CD4-positive, alpha-beta T cell (primary cell): ENCODE measurements at regions not wholly inside any gene's neighbourhood (a gene's known extent, or its start where the extent isn't known, plus 50 kb on each side); places are given as distances from the start of the nearest gene placed in this dataset.

Experiments used
- ATAC-seq: fragments of 200-7000 bp; cut with Tn5 transposase; one replicate; pipeline ENCODE4 v1.10.0; 2022; ENCODE audit warnings: mild to moderate bottlenecking; ENCODE audit not compliant: poor library complexity
- CTCF ChIA-PET: fragments of 350-600 bp; sonication (Branson Sonifier 250); formaldehyde crosslinking; loops from one replicate; lab custom pipeline; 2021; ENCODE audit warnings: antibody characterized with exemption, inconsistent platforms; lab: Charles Lee
- POLR2A ChIA-PET: fragments of 350-600 bp; sonication (Branson Sonifier 250); formaldehyde crosslinking; loops from one replicate; lab custom pipeline; 2021; ENCODE audit warnings: antibody characterized with exemption, inconsistent platforms; lab: Charles Lee
- DNase-seq, 14 experiments: peaks; one replicate each; pipeline ENCODE4 v3.0.0-alpha.2; 2013 to 2020; ENCODE audit warnings: mixed read lengths in 2 of 14
- H3K27ac ChIP-seq, 2 donors: one replicate each; pipeline versions ENCODE4 v1.5.1 to v1.7.0; 2013; ENCODE audit warnings: low read length in 2 of 2, low read depth in 1 of 2, mild to moderate bottlenecking in 1 of 2
- H3K27me3 ChIP-seq, 2 experiments: 1 replicate in 1 of 2; 2 replicates in 1 of 2; pipeline versions ENCODE4 v1.6.1 to v1.7.0; 2013; ENCODE audit warnings: low read length in 2 of 2, control low read depth in 1 of 2, mild to moderate bottlenecking in 1 of 2, moderate library complexity in 1 of 2; ENCODE audit not compliant: insufficient read depth in 2 of 2, control insufficient read depth in 1 of 2
- H3K36me3 ChIP-seq: one replicate; pipeline ENCODE4 v1.6.1; 2013; ENCODE audit warnings: low read length, control low read depth; ENCODE audit not compliant: insufficient read depth
- H3K4me1 ChIP-seq: one replicate; pipeline ENCODE4 v1.6.1; 2013; ENCODE audit warnings: low read length, control low read depth; ENCODE audit not compliant: insufficient read depth
- H3K4me3 ChIP-seq: one replicate; pipeline ENCODE4 v1.5.1; 2013; ENCODE audit warnings: mild to moderate bottlenecking, low read length, moderate library complexity
- H3K9me3 ChIP-seq, 2 experiments: 1 replicate in 1 of 2; 2 replicates in 1 of 2; pipeline versions ENCODE4 v1.6.1 to v1.7.0; 2013; ENCODE audit warnings: low read length in 2 of 2, mild to moderate bottlenecking in 2 of 2, control low read depth in 1 of 2, moderate library complexity in 1 of 2; ENCODE audit not compliant: control insufficient read depth in 1 of 2, insufficient read depth in 1 of 2
- H3K27ac Mint-ChIP-seq: one replicate; pipeline ENCODE4 v1.8.0; 2020; ENCODE audit warnings: mixed read lengths
- H3K27me3 Mint-ChIP-seq: one replicate; pipeline ENCODE4 v1.8.0; 2021; ENCODE audit warnings: mixed read lengths
- H3K36me3 Mint-ChIP-seq: one replicate; pipeline ENCODE4 v1.8.0; 2021; ENCODE audit warnings: low read depth, mixed read lengths
- H3K4me1 Mint-ChIP-seq: one replicate; pipeline ENCODE4 v1.8.0; 2021; ENCODE audit warnings: low read depth, mixed read lengths
- H3K4me3 Mint-ChIP-seq: one replicate; pipeline ENCODE4 v1.8.0; 2020; ENCODE audit warnings: mild to moderate bottlenecking, mixed read lengths
- H3K9me3 Mint-ChIP-seq: one replicate; pipeline ENCODE4 v1.8.0; 2020; ENCODE audit warnings: mixed read lengths
- intact Hi-C, 2 experiments: fragments of 100-400 bp; cut with DNase I in 1 of 2; cut with micrococcal nuclease in 1 of 2; formaldehyde crosslinking; loops; one replicate each; pipeline versions ENCODE4 v1.15.1 to v1.9.0; 2023 to 2025; cut with DNase I, micrococcal nuclease
- TF ChIP-seq, protein P1 (sequence below): fragments of 200-600 bp; IDR thresholded peaks from one replicate; pipeline ENCODE4 v1.8.0; 2022; ENCODE audit warnings: antibody characterized with exemption, mild to moderate bottlenecking

DNA sequence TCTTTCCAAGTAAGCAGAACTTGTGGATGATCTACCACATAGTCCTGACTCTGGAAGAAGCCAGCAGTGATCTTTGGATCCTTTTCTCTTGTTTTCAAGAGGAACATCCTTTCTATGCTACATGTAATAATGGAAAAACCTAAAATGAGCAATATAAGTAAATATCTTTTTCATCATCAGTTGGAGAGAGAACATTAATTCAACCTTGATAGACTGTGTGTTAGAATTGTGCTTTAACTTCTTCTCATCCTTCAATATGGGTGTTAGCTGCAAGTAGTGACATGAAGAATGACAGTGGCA lies 65.6 kb upstream of the IFNGR1 start:
- no peak overlapping the region for H3K27ac Mint-ChIP-seq
- no peaks in the 10 kb centered on the region for H3K9me3 ChIP-seq
- no peaks in the 10 kb centered on the region for H3K36me3 Mint-ChIP-seq
- H3K4me1 Mint-ChIP-seq: no peaks in the 10 kb centered on the region
- H3K27me3 ChIP-seq: no peaks in the 10 kb centered on the region
- H3K27ac ChIP-seq: no peak overlapping the region
- TF ChIP-seq, protein P1, sequence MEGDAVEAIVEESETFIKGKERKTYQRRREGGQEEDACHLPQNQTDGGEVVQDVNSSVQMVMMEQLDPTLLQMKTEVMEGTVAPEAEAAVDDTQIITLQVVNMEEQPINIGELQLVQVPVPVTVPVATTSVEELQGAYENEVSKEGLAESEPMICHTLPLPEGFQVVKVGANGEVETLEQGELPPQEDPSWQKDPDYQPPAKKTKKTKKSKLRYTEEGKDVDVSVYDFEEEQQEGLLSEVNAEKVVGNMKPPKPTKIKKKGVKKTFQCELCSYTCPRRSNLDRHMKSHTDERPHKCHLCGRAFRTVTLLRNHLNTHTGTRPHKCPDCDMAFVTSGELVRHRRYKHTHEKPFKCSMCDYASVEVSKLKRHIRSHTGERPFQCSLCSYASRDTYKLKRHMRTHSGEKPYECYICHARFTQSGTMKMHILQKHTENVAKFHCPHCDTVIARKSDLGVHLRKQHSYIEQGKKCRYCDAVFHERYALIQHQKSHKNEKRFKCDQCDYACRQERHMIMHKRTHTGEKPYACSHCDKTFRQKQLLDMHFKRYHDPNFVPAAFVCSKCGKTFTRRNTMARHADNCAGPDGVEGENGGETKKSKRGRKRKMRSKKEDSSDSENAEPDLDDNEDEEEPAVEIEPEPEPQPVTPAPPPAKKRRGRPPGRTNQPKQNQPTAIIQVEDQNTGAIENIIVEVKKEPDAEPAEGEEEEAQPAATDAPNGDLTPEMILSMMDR: no peak
- H3K9me3 Mint-ChIP-seq: peaks cover 2% of the 10 kb centered on the region
- H3K4me1 ChIP-seq: no peaks in the 10 kb centered on the region
- no peaks in the 10 kb centered on the region for H3K36me3 ChIP-seq
- no peak for ATAC-seq
- no peak overlapping the region for H3K4me3 ChIP-seq
- ChIA-PET CTCF (no interaction called here), POLR2A (no interaction called here)
- H3K27me3 Mint-ChIP-seq: peaks cover 25% of the 10 kb centered on the region
- no peak for DNase-seq
- H3K4me3 Mint-ChIP-seq: no peak overlapping the region
- intact Hi-C loops: no loop called here

DNA sequence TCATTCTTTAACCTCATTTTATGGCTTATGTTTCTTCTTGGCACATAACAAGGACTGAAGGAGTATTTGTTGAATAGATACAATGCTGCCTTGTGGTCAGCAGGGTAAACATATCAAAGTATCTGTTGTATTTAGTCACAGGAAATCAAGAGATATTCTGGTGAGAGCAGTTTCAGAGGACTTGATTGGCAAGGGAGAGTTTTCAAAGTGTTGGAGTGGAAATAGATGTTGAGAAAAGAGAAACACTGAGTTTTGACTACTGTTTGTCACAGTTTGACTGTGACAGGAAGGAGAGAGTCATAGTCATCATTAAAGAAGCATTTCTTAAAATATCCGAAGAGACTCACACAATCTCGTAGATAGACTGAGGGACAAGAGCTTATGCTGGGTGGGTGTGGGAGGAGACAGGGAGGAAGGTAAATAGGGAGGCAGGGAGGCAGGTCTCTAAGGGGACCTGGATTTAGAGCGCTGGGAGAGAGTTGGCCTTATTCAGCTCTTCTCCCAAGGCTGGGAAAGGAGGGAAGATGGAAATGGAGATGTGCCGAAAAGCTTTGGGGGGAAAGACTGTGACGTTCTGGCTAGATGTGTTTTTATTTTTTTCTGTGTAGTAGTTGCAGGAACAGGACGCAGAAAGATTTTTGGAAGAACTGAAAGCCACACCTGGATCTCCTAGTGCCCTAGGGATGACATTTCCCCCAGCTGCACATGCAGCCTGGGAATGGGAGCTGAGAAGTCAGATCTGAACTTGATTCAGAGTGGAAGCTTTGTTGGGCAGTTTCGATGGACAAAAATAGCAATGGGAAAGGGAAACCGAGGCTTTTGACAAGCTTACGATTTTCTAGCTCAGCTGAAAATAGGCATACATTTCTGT lies 65.0 kb upstream of the IFNGR1 start:
- POLR2A ChIA-PET: no interaction called here
- intact Hi-C loops: no loop called here
- TF ChIP-seq, protein P1: no peak
- Mint-ChIP-seq H3K36me3 (no peaks in the 10 kb centered on the region), H3K27ac (no peak overlapping the region), H3K27me3 (peaks cover 25% of the 10 kb centered on the region), H3K9me3 (peaks cover 2% of the 10 kb centered on the region), H3K4me3 (no peak overlapping the region), H3K4me1 (no peaks in the 10 kb centered on the region)
- H3K9me3 ChIP-seq: no peaks in the 10 kb centered on the region
- H3K4me1 ChIP-seq: no peaks in the 10 kb centered on the region
- DNase-seq: no peak
- no peaks in the 10 kb centered on the region for H3K36me3 ChIP-seq
- H3K27me3 ChIP-seq: no peaks in the 10 kb centered on the region
- H3K27ac ChIP-seq: no peak overlapping the region
- ATAC-seq: no peak
- CTCF ChIA-PET: no interaction called here
- H3K4me3 ChIP-seq: no peak overlapping the region

DNA sequence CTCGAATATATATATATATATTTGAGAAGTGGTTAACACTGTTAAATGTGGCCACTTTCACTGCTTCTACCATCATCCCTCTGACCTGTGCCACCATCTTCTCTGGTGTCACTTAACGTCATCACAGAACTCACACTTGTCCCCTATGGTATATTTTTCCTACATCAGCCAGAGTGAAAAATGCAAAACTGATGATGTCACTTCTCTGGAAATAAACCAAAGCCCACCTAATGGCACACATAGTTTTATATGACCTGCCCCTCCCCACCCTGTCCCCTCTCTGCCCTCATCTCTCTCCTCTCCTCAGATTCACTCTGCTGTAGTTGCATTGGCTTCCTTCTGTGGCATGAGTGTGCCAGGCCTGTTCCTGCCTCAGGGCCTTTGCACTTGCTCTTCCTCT lies 63.9 kb upstream of the IFNGR1 start:
- H3K36me3 Mint-ChIP-seq: no peaks in the 10 kb centered on the region
- TF ChIP-seq, protein P1: no peak
- H3K4me3 Mint-ChIP-seq: no peak overlapping the region
- H3K27me3 Mint-ChIP-seq: peaks cover 30% of the 10 kb centered on the region
- H3K36me3 ChIP-seq: no peaks in the 10 kb centered on the region
- no peaks in the 10 kb centered on the region for H3K4me1 Mint-ChIP-seq
- H3K4me1 ChIP-seq: no peaks in the 10 kb centered on the region
- ATAC-seq: no peak
- CTCF ChIA-PET: no interaction called here
- no peaks in the 10 kb centered on the region for H3K9me3 ChIP-seq
- intact Hi-C loops: no loop called here
- H3K4me3 ChIP-seq: no peak overlapping the region
- H3K27me3 ChIP-seq: no peaks in the 10 kb centered on the region
- POLR2A ChIA-PET: no interaction called here
- no peak overlapping the region for H3K27ac ChIP-seq
- peaks cover 2% of the 10 kb centered on the region for H3K9me3 Mint-ChIP-seq
- H3K27ac Mint-ChIP-seq: no peak overlapping the region
- no peak for DNase-seq
